ENCODE measurements at regions not wholly inside any gene's neighbourhood (a gene's known extent, or its start where the extent isn't known, plus 50 kb on each side); places are given as distances from the start of the nearest gene placed in this dataset.
"Not testable (repeated sequence)": the region's sequence is repeated elsewhere in the genome, so short reads cannot be mapped to it uniquely, and the experiment has no call there.

- DNase-seq, result peak in 1 of 3 experiments; percentile 11
Observed at GRCh38 chr9:28502741-28503140, 929.5 kb upstream of the C9orf72 start.

GRCh38 chr9:28503573-28503972, 930.3 kb upstream of the C9orf72 start:
- DNase-seq, result no peak

GRCh38 chr9:28518439-28518838, 945.2 kb upstream of the C9orf72 start:
- DNase-seq, result no peak

GRCh38 chr9:28524309-28524708, 951.0 kb upstream of the C9orf72 start:
- not testable (repeated sequence) for DNase-seq

- no peak for DNase-seq
Observed at GRCh38 chr9:28528049-28528448, 954.8 kb upstream of the C9orf72 start.

- no peak for DNase-seq
Observed at GRCh38 chr9:28538132-28538531, 964.9 kb upstream of the C9orf72 start.

GRCh38 chr9:28539434-28540070, 966.3 kb upstream of the C9orf72 start:
- DNase-seq, result peak in 2 of 3 experiments; percentile 16 to 67

- DNase-seq, result no peak
Observed at GRCh38 chr9:28542928-28543327, 969.6 kb upstream of the C9orf72 start.

GRCh38 chr9:28547527-28547926, 974.2 kb upstream of the C9orf72 start:
- no peak for DNase-seq

- DNase-seq, result no peak
Observed at GRCh38 chr9:28563291-28563934, 990.1 kb upstream of the C9orf72 start.

GRCh38 chr9:28583832-28584231, 1010.6 kb upstream of the C9orf72 start:
- DNase-seq, result no peak

GRCh38 chr9:28584542-28584941, 1011.3 kb upstream of the C9orf72 start:
- no peak for DNase-seq

GRCh38 chr9:28587052-28587451, 1013.8 kb upstream of the C9orf72 start:
- DNase-seq, result no peak

GRCh38 chr9:28598408-28598807, 1025.1 kb upstream of the C9orf72 start:
- DNase-seq, result peak in 2 of 3 experiments; percentile 24 to 54

- no peak for DNase-seq
Observed at GRCh38 chr9:28600226-28600625, 1026.9 kb upstream of the C9orf72 start.

GRCh38 chr9:28607843-28608242, 1034.6 kb upstream of the C9orf72 start:
- DNase-seq, result no peak

GRCh38 chr9:28610339-28610738, 1037.1 kb upstream of the C9orf72 start:
- no peak for DNase-seq

- DNase-seq, result peak in 2 of 3 experiments; percentile 1 to 22
Observed at GRCh38 chr9:28616310-28616709, 1043.0 kb upstream of the C9orf72 start.

- DNase-seq, result no peak
Observed at GRCh38 chr9:28620011-28620410, 1046.7 kb upstream of the C9orf72 start.

- DNase-seq, result no peak
Observed at GRCh38 chr9:28620661-28621060, 1047.4 kb upstream of the C9orf72 start.

- DNase-seq, result no peak
Observed at GRCh38 chr9:28624771-28625170, 1051.5 kb upstream of the C9orf72 start.

GRCh38 chr9:28628031-28628430, 1054.8 kb upstream of the C9orf72 start:
- no peak for DNase-seq

- DNase-seq, result no peak
Observed at GRCh38 chr9:28648723-28649122, 1075.4 kb upstream of the C9orf72 start.

GRCh38 chr9:28650327-28650726, 1077.0 kb upstream of the C9orf72 start:
- no peak for DNase-seq
